ENCODE measurements at regions not wholly inside any gene's neighbourhood (a gene's known extent, or its start where the extent isn't known, plus 50 kb on each side); places are given as distances from the start of the nearest gene placed in this dataset.

DNA sequence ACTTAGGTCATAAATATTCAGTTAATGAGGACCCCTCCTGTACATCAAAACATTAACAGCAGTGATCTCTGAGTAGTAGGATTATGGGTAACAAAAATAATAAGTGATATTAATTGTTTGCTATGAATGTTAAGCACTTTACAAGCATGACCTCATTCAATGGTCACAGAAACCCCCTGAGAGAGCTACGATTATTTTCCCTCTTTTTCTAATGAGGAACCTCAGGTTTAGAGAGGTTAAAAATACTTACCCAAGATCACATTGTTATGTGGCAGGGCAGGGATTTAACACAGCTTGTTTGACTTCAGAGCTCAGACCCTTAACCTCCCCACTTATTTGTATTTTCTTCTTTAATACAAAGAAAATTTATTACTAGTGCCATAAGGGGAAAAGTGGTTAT, 228.2 kb downstream of the TBL1XR1 start:
- no peak for DNase-seq (ENCODE audit: low read depth in 2 of 2)
- TF ChIP-seq, protein P1, sequence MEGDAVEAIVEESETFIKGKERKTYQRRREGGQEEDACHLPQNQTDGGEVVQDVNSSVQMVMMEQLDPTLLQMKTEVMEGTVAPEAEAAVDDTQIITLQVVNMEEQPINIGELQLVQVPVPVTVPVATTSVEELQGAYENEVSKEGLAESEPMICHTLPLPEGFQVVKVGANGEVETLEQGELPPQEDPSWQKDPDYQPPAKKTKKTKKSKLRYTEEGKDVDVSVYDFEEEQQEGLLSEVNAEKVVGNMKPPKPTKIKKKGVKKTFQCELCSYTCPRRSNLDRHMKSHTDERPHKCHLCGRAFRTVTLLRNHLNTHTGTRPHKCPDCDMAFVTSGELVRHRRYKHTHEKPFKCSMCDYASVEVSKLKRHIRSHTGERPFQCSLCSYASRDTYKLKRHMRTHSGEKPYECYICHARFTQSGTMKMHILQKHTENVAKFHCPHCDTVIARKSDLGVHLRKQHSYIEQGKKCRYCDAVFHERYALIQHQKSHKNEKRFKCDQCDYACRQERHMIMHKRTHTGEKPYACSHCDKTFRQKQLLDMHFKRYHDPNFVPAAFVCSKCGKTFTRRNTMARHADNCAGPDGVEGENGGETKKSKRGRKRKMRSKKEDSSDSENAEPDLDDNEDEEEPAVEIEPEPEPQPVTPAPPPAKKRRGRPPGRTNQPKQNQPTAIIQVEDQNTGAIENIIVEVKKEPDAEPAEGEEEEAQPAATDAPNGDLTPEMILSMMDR (IDR thresholded peaks at IDR 0.05; ENCODE audit: low read depth, low read length), result no peak
- H3K4me3 ChIP-seq (replicated peaks in 1 of 2; ENCODE audit: low read depth in 2 of 2, low read length in 2 of 2), result no peak overlapping the region

DNA sequence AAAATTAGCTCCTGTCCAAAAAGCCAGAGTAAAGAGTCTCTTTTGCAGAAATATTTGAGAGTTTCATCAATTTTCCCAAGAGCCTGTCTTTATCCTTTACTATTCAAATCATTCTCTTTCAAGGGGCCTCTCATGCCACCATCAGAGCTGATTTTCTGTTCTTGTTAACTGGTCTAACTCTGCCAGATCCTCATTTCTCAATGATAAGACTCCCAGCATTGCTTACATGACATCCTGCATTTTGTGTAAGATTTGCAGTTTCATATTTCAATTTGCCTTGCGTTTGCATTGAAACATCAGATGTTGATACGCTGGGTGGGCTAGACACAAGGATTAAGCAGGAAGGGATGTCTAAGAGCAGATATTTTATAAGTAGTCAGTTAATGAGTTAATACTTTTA, 228.7 kb downstream of the TBL1XR1 start:
- TF ChIP-seq, protein P1 (IDR thresholded peaks at IDR 0.05; ENCODE audit: low read depth, low read length), result no peak
- peak in 1 of 2 donors; percentile 13 for DNase-seq (ENCODE audit: low read depth in 2 of 2)
- no peak overlapping the region for H3K4me3 ChIP-seq (replicated peaks in 1 of 2; ENCODE audit: low read depth in 2 of 2, low read length in 2 of 2)

DNA sequence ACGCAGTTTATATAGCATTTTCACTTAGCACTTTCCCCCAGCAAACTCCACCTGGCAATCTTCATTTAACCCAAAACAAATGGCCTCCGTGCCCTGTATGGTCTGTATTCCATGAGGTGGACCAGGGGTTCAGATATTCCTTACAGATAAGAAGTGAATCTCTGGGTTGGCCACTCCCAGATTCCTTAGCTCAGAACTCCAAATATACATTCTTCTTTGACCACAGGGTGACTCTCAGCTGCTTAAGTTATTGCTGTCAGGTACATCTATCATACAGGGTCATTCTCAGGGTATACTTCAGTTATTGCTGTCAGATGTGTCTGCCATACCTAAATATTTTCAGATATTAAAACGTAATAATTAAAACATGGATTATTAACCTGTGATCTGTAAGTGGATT, 229.8 kb downstream of the TBL1XR1 start:
- TF ChIP-seq, protein P1 (IDR thresholded peaks at IDR 0.05; ENCODE audit: low read depth, low read length), result no peak
- DNase-seq (ENCODE audit: low read depth in 2 of 2), result no peak
- no peak overlapping the region for H3K4me3 ChIP-seq (replicated peaks in 1 of 2; ENCODE audit: low read depth in 2 of 2, low read length in 2 of 2)

DNA sequence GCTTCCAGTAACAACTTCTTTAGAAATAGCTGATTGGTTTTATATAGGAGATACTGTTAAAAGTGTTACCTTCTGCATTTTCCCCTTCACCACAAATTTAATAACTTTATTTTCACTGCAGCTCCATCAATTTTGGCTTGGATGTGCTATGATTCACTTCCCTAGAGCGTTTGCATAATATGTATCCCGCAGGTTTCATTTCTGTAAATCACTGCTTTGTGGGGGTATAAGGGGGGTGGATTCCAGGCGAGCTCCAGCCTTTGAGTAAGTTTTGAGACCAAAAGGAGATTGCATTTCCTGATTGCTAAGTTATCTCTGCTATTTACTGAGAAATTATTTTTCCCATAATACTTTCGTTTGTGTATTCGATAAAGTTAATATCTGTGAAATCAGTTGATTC, 232.6 kb downstream of the TBL1XR1 start:
- no peak overlapping the region for H3K4me3 ChIP-seq (replicated peaks in 1 of 2; ENCODE audit: low read depth in 2 of 2, low read length in 2 of 2)
- DNase-seq (ENCODE audit: low read depth in 2 of 2), result peak in 1 of 2 donors; percentile 23
- TF ChIP-seq, protein P1 (IDR thresholded peaks at IDR 0.05; ENCODE audit: low read depth, low read length), result no peak

DNA sequence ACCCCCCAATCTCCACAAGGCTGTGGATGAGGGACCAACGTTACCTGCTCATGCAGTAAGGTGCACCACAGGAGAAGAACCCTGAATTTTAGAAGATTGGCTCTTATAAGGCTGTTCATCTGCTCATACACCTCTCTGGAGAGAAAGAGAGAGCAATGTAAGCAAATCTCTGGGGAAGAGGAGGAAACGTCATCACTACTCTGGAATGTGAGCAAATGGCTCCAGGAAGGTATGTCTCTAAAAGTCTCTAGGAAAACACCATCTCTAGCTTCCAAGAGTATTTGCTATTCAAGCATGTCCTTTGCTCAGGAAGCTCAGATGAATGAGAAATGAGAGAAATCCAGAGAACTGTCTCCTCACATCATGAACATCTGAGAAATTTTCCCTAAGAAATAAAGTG, 235.4 kb downstream of the TBL1XR1 start:
- no peak overlapping the region for H3K4me3 ChIP-seq (replicated peaks in 1 of 2; ENCODE audit: low read depth in 2 of 2, low read length in 2 of 2)
- TF ChIP-seq, protein P1 (IDR thresholded peaks at IDR 0.05; ENCODE audit: low read depth, low read length), result no peak
- peak; percentile 28 to 66 for DNase-seq (ENCODE audit: low read depth in 2 of 2)

DNA sequence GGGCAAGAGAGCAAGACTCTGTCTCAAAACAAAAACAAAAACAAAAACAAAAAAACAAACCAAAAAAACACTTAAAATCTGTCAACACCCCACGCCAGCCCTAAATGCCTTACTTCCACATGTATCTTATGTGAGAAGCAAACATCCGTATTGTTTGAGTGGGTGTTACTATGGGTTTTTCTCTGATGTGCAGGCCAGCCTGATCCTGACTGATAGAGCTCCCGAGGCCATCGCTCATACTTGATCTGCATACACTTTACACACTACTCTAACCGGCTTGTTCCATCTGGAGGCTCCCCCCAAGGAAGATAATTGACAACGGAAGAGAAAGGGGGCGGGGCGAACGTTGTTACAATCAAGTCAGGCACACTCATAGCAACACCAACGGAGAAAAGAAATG, 237.4 kb downstream of the TBL1XR1 start:
- DNase-seq (ENCODE audit: low read depth in 2 of 2), result no peak
- TF ChIP-seq, protein P1 (IDR thresholded peaks at IDR 0.05; ENCODE audit: low read depth, low read length), result no peak

DNA sequence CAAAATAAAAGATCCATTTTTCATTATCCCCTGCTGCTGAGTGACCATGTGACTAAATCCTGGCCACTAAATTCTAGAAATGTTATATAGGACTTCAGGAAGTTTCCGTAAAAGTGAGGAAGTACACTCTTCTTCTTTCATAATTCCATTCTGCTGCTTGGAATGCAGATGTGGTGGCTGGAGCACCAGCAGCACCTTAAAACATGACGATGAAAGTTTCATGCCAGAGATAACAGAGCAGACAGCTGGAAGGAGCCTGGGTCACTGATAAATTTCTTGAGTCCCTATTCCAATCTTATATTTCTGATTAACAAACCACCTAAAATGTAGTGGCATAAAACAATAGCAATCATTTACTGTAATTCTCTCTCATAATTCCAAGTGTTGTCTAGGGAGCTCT, 238.7 kb downstream of the TBL1XR1 start:
- TF ChIP-seq, protein P1 (IDR thresholded peaks at IDR 0.05; ENCODE audit: low read depth, low read length), result no peak
- H3K4me3 ChIP-seq (replicated peaks in 1 of 2; ENCODE audit: low read depth in 2 of 2, low read length in 2 of 2), result no peak overlapping the region

More for the DNA sequence above, 237.4 kb downstream of the TBL1XR1 start:
- H3K4me3 ChIP-seq (replicated peaks in 1 of 2; ENCODE audit: low read depth in 2 of 2, low read length in 2 of 2), result no peak overlapping the region

More for the DNA sequence above, 238.7 kb downstream of the TBL1XR1 start:
- DNase-seq (ENCODE audit: low read depth in 2 of 2), result no peak

Data from cardiac fibroblast (primary cell).